ENCODE measurements at regions not wholly inside any gene's neighbourhood (a gene's known extent, or its start where the extent isn't known, plus 50 kb on each side); places are given as distances from the start of the nearest gene placed in this dataset.
"Not testable (repeated sequence)": the region's sequence is repeated elsewhere in the genome, so short reads cannot be mapped to it uniquely, and the experiment has no call there.

GRCh38 chr5:148741766-148742165, 84.6 kb upstream of the ADRB2 start:
- not testable (repeated sequence) for DNase-seq (ENCODE audit: low read depth)

- not testable (repeated sequence) for DNase-seq (ENCODE audit: low read depth)
These were observed 82.0 kb upstream of the ADRB2 start for GRCh38 chr5:148744380-148744779.

GRCh38 chr5:148746826-148747535, 79.4 kb upstream of the ADRB2 start:
- no peak for DNase-seq (ENCODE audit: low read depth)

GRCh38 chr5:148747536-148747906, 78.9 kb upstream of the ADRB2 start:
- no peak for DNase-seq (ENCODE audit: low read depth)

GRCh38 chr5:148748702-148749392, 77.6 kb upstream of the ADRB2 start:
- no peak for DNase-seq (ENCODE audit: low read depth)

- DNase-seq (ENCODE audit: low read depth), result no peak
These were observed 75.8 kb upstream of the ADRB2 start for GRCh38 chr5:148750614-148751013.

- no peak for DNase-seq (ENCODE audit: low read depth)
These were observed 75.4 kb upstream of the ADRB2 start for GRCh38 chr5:148751025-148751424.

GRCh38 chr5:148752375-148752774, 74.0 kb upstream of the ADRB2 start:
- DNase-seq (ENCODE audit: low read depth), result not testable (repeated sequence)

GRCh38 chr5:148759101-148759500, 67.3 kb upstream of the ADRB2 start:
- DNase-seq (ENCODE audit: low read depth), result no peak

GRCh38 chr5:148760945-148761638, 65.3 kb upstream of the ADRB2 start:
- no peak for DNase-seq (ENCODE audit: low read depth)

GRCh38 chr5:148763996-148764395, 62.4 kb upstream of the ADRB2 start:
- no peak for DNase-seq (ENCODE audit: low read depth)

GRCh38 chr5:148765061-148765460, 61.4 kb upstream of the ADRB2 start:
- DNase-seq (ENCODE audit: low read depth), result no peak

GRCh38 chr5:148768806-148769415, 57.5 kb upstream of the ADRB2 start:
- DNase-seq (ENCODE audit: low read depth), result no peak

- no peak for DNase-seq (ENCODE audit: low read depth)
These were observed 56.5 kb upstream of the ADRB2 start for GRCh38 chr5:148769941-148770340.

- no peak for DNase-seq (ENCODE audit: low read depth)
These were observed 52.1 kb upstream of the ADRB2 start for GRCh38 chr5:148774313-148774712.

GRCh38 chr5:148776261-148776660, 50.1 kb upstream of the ADRB2 start:
- no peak for DNase-seq (ENCODE audit: low read depth)
